ENCODE measurements at regions not wholly inside any gene's neighbourhood (a gene's known extent, or its start where the extent isn't known, plus 50 kb on each side); places are given as distances from the start of the nearest gene placed in this dataset.

DNA sequence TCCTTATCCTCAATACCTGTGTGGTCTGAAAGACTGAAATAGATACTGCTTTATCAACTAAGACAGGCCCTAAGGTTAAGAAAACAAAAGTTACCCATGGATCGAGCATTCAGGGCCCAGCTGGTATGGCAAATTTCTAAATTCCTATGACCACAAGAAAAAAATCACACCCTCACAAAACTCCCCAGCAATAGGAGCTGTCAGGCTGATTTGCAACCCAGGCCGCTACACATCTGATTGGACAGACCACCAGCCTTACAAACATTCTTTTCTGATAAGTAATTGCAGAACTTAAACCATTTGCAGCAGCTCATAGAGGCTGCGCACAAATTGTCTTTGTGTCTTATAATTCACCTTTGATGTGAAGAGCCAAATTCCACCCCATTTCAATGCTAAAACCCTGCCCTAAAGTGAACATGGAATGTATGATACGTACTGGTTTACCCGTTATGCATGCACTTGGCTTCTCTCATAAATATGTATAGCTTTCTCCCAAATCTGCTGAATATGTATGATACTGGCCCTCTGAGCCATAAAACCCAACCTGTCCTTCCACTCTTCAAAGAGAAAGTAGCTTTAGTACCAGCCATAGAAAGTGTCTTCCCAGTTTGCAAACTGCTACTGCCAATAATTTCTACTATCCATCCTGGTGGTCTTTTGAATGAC, 842.5 kb downstream of the GRID1 start:
- H4K5ac ChIP-seq (ENCODE audit: insufficient read length, low read depth, low read length): no peak overlapping the region
- H2BK5ac ChIP-seq (ENCODE audit: insufficient read length, low read length): no peak overlapping the region
- H3K79me1 ChIP-seq (ENCODE audit: insufficient read depth, low read depth, low read length, poor library complexity, severe bottlenecking): no peaks in the 10 kb centered on the region
- no peak overlapping the region for H4K91ac ChIP-seq (ENCODE audit: insufficient read length, low read depth, low read length)
- no peak overlapping the region for H3T11ph ChIP-seq (ENCODE audit: low read length)
- H3K4me2 ChIP-seq (ENCODE audit: insufficient read depth, insufficient read length, low read length): no peak overlapping the region
- H3K27ac ChIP-seq (ENCODE audit: insufficient read length, low read depth, low read length): no peak overlapping the region
- H3K23me2 ChIP-seq (ENCODE audit: insufficient read length, low read depth, low read length, poor library complexity, severe bottlenecking): no peaks in the 10 kb centered on the region
- Mint-ChIP-seq H3K27ac (peak overlapping the region in 1 of 3 experiments; percentile 17; a peak in 1 of 7 replicates), H3K27me3 (ENCODE audit: low read depth) (peaks cover 3% of the 10 kb centered on the region; the same call in 1 of the 2 replicates), H3K36me3 (ENCODE audit: insufficient read depth in 1 of 3, low read depth in 3 of 3) (peaks cover 5 to 11% (median 6%) of the 10 kb centered on the region in 3 experiments; a peak in 6 of 7 replicates), H3K4me3 (no peak overlapping the region), H3K9me3 (peaks cover 9 to 10% of the 10 kb centered on the region in 2 experiments; a peak in 4 of 5 replicates), H3K4me1 (peaks cover 15 to 17% of the 10 kb centered on the region in 2 experiments)
- H3K79me2 ChIP-seq (ENCODE audit: insufficient read depth, low read length): no peaks in the 10 kb centered on the region
- H2BK20ac ChIP-seq (ENCODE audit: low read depth, low read length, poor library complexity, severe bottlenecking): no peak overlapping the region
- H4K8ac ChIP-seq (replicated peaks; ENCODE audit: insufficient read length, low read depth, low read length): no peak overlapping the region
- no peak overlapping the region for H2AFZ ChIP-seq (ENCODE audit: low read length)
- H3K18ac ChIP-seq (ENCODE audit: insufficient read length, low read depth, low read length): no peak overlapping the region
- H3K27me3 ChIP-seq (ENCODE audit: insufficient read depth, low read length): no peaks in the 10 kb centered on the region
- no peak overlapping the region for H2BK12ac ChIP-seq (ENCODE audit: insufficient read length, low read depth, low read length)
- no peak overlapping the region for H3K14ac ChIP-seq (ENCODE audit: insufficient read depth, low read length)
- no peak overlapping the region for H3K4ac ChIP-seq (ENCODE audit: low read depth, low read length)
- H2BK120ac ChIP-seq (ENCODE audit: low read depth, low read length, poor library complexity, severe bottlenecking): no peak overlapping the region
- no peak overlapping the region for H2BK15ac ChIP-seq (ENCODE audit: low read depth, low read length)
- no peaks in the 10 kb centered on the region for H3K4me1 ChIP-seq (ENCODE audit: insufficient read depth, low read length)
- no peak overlapping the region for H3K23ac ChIP-seq (ENCODE audit: insufficient read length, low read depth, low read length)
- no peak overlapping the region for H2AK5ac ChIP-seq (ENCODE audit: insufficient read length, low read length)
- no peak for DNase-seq
- H4K20me1 ChIP-seq (ENCODE audit: control insufficient read depth, insufficient read depth, insufficient read length): no peaks in the 10 kb centered on the region
- no peaks in the 10 kb centered on the region for H3K9me3 ChIP-seq (ENCODE audit: control insufficient read depth, low read depth, low read length)
- H3K9ac ChIP-seq (ENCODE audit: extremely low read depth, insufficient read length, low read length): no peak overlapping the region
- TF ChIP-seq, protein P1, sequence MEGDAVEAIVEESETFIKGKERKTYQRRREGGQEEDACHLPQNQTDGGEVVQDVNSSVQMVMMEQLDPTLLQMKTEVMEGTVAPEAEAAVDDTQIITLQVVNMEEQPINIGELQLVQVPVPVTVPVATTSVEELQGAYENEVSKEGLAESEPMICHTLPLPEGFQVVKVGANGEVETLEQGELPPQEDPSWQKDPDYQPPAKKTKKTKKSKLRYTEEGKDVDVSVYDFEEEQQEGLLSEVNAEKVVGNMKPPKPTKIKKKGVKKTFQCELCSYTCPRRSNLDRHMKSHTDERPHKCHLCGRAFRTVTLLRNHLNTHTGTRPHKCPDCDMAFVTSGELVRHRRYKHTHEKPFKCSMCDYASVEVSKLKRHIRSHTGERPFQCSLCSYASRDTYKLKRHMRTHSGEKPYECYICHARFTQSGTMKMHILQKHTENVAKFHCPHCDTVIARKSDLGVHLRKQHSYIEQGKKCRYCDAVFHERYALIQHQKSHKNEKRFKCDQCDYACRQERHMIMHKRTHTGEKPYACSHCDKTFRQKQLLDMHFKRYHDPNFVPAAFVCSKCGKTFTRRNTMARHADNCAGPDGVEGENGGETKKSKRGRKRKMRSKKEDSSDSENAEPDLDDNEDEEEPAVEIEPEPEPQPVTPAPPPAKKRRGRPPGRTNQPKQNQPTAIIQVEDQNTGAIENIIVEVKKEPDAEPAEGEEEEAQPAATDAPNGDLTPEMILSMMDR (conservative IDR thresholded peaks at IDR 0.05): no peak
- WGBS (ENCODE audit: extremely low coverage, insufficient read length, low lambda C conversion rate): no CpG with 5 or more reads among the region's 5 CpGs
- H3K56ac ChIP-seq (ENCODE audit: insufficient read length, low read depth, low read length): no peak overlapping the region

All from H9 (cell line).